HG03139 (cell line): ENCODE measurements at regions not wholly inside any gene's neighbourhood (a gene's known extent, or its start where the extent isn't known, plus 50 kb on each side); places are given as distances from the start of the nearest gene placed in this dataset.
"Not testable (repeated sequence)": the region's sequence is repeated elsewhere in the genome, so short reads cannot be mapped to it uniquely, and the experiment has no call there.

Experiments
- ATAC-seq: cut with Tn5 transposase; IDR thresholded peaks from one replicate; pipeline ENCODE4 v1.9.1; 2021; ENCODE audit not compliant: unreplicated experiment

- ATAC-seq, result no peak
Measured at GRCh38 chr1:90864681-90865080, 147.6 kb upstream of the BARHL2 start.

- no peak for ATAC-seq
Measured at GRCh38 chr1:90862782-90863181, 145.7 kb upstream of the BARHL2 start.

GRCh38 chr1:90861421-90861820 lies 144.3 kb upstream of the BARHL2 start:
- not testable (repeated sequence) for ATAC-seq

- no peak for ATAC-seq
Measured at GRCh38 chr1:90856463-90857007, 139.4 kb upstream of the BARHL2 start.

GRCh38 chr1:90854397-90854924 lies 137.4 kb upstream of the BARHL2 start:
- no peak for ATAC-seq

- ATAC-seq, result no peak
Measured at GRCh38 chr1:90851711-90852050, 134.6 kb upstream of the BARHL2 start.

GRCh38 chr1:90850898-90851710 lies 134.0 kb upstream of the BARHL2 start:
- peak; percentile 99 for ATAC-seq

GRCh38 chr1:90850181-90850897 lies 133.2 kb upstream of the BARHL2 start:
- ATAC-seq, result no peak

GRCh38 chr1:90841473-90841872 lies 124.4 kb upstream of the BARHL2 start:
- no peak for ATAC-seq

- no peak for ATAC-seq
Measured at GRCh38 chr1:90840352-90840751, 123.2 kb upstream of the BARHL2 start.

GRCh38 chr1:90839323-90839722 lies 122.2 kb upstream of the BARHL2 start:
- no peak for ATAC-seq

GRCh38 chr1:90838720-90839119 lies 121.6 kb upstream of the BARHL2 start:
- no peak for ATAC-seq

- no peak for ATAC-seq
Measured at GRCh38 chr1:90837420-90837819, 120.3 kb upstream of the BARHL2 start.

- ATAC-seq, result no peak
Measured at GRCh38 chr1:90836345-90836679, 119.2 kb upstream of the BARHL2 start.

- ATAC-seq, result no peak
Measured at GRCh38 chr1:90835661-90836344, 118.7 kb upstream of the BARHL2 start.

GRCh38 chr1:90834886-90835660 lies 118.0 kb upstream of the BARHL2 start:
- no peak for ATAC-seq

- ATAC-seq, result no peak
Measured at GRCh38 chr1:90834354-90834885, 117.3 kb upstream of the BARHL2 start.

GRCh38 chr1:90833466-90834110 lies 116.5 kb upstream of the BARHL2 start:
- ATAC-seq, result no peak

- no peak for ATAC-seq
Measured at GRCh38 chr1:90831910-90832309, 114.8 kb upstream of the BARHL2 start.

GRCh38 chr1:90826834-90827233 lies 109.7 kb upstream of the BARHL2 start:
- no peak for ATAC-seq
